Suprapubic skin (tissue), 2 donors: ENCODE measurements at regions not wholly inside any gene's neighbourhood (a gene's known extent, or its start where the extent isn't known, plus 50 kb on each side); places are given as distances from the start of the nearest gene placed in this dataset.

Experiments
- EP300 ChIP-seq: sonication (generic); formaldehyde crosslinking; IDR thresholded peaks from one replicate; pipeline ENCODE4 v1.6.1; 2017; ENCODE audit warnings: antibody characterized with exemption
- POLR2A ChIP-seq, 2 donors: fragments of 450-650 bp; IDR thresholded peaks; one replicate each; pipeline ENCODE4 v1.6.1; 2017; ENCODE audit warnings: antibody characterized with exemption in 2 of 2, mild to moderate bottlenecking in 2 of 2, moderate library complexity in 2 of 2

- no peak for TF ChIP-seq EP300
- no peak for TF ChIP-seq POLR2A (IDR thresholded peaks at IDR 0.05)
These were observed 1091.8 kb downstream of the RAPGEF2 start for GRCh38 chr4:160194716-160195115.
